Tibial nerve (tissue), 4 donors: ENCODE measurements at regions not wholly inside any gene's neighbourhood (a gene's known extent, or its start where the extent isn't known, plus 50 kb on each side); places are given as distances from the start of the nearest gene placed in this dataset.
"Not testable (repeated sequence)": the region's sequence is repeated elsewhere in the genome, so short reads cannot be mapped to it uniquely, and the experiment has no call there.

Experiments
- DNase-seq, 2 donors: peaks; one replicate each; pipeline ENCODE4 v3.0.0-alpha.2; 2019; ENCODE audit warnings: low spot score in 2 of 2
- H3K27ac ChIP-seq, 4 donors: fragments of 200-600 bp; sonication (generic) in 3 of 4; one replicate each; pipeline ENCODE4 v1.5.1; 2017 to 2019; ENCODE audit warnings: mild to moderate bottlenecking in 1 of 4
- H3K27me3 ChIP-seq, 2 donors: fragments of 200-600 bp; sonication (generic) in 1 of 2; one replicate each; pipeline versions ENCODE4 v1.5.1 to v1.6.0; 2017 to 2019
- H3K36me3 ChIP-seq, 3 donors: fragments of 200-600 bp; sonication (generic); one replicate each; pipeline ENCODE4 v1.5.1; 2018 to 2019
- H3K4me1 ChIP-seq, 4 donors: fragments of 200-600 bp; sonication (generic) in 3 of 4; one replicate each; pipeline ENCODE4 v1.5.1; 2017 to 2019
- H3K4me3 ChIP-seq, 4 donors: fragments of 200-600 bp; sonication (generic) in 3 of 4; one replicate each; pipeline ENCODE4 v1.5.1; 2017 to 2019; ENCODE audit warnings: mild to moderate bottlenecking in 1 of 4, moderate library complexity in 1 of 4
- H3K9me3 ChIP-seq, 4 donors: fragments of 200-600 bp; sonication (generic) in 3 of 4; one replicate each; pipeline ENCODE4 v1.5.1; 2017 to 2019
- CTCF ChIP-seq, 5 experiments: fragments of 200-600 bp in 3 of 5; fragments of 450-650 bp in 2 of 5; sonication (generic) in 3 of 5; IDR thresholded peaks; one replicate each; pipeline ENCODE4 v1.5.1; 2016 to 2019; ENCODE audit warnings: antibody characterized with exemption in 5 of 5, mild to moderate bottlenecking in 3 of 5, moderate library complexity in 2 of 5
- EP300 ChIP-seq, 2 donors: sonication (generic); formaldehyde crosslinking; IDR thresholded peaks; one replicate each; pipeline ENCODE4 v1.6.1; 2017; ENCODE audit warnings: antibody characterized with exemption in 2 of 2, mild to moderate bottlenecking in 1 of 2
- POLR2A ChIP-seq, 2 donors: fragments of 450-650 bp; IDR thresholded peaks; one replicate each; pipeline ENCODE4 v1.6.1; 2017; ENCODE audit warnings: antibody characterized with exemption in 2 of 2, mild to moderate bottlenecking in 2 of 2, moderate library complexity in 2 of 2
- WGBS, 2 donors: methylation state at CpG; one replicate each; pipeline ENCODE4 v1.1.5; 2018; 5-methylcytosine and 5-hydroxymethylcytosine counted together

DNA sequence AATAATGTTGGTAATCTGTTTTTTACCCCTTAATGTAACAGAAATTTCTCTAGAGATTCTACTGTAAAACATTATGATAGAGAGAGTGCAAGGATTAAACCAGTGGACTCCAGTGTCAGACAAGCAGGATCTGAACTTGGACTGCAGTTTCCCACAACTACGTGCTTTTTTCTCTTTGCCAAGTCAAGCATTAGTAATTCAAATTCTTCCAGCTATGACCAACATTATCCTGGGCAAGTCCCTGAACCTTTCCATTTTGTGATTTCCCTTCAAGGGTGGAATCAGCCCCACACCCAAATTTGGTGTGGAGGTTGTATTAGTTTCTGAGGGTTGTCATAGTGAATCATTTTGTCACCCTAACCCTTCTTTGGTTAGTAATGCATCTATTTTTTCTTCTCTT is 482.0 kb downstream of the ZNF516 start:
- no peak overlapping the region for H3K27ac ChIP-seq
- no peaks in the 10 kb centered on the region for H3K9me3 ChIP-seq
- H3K27me3 ChIP-seq, result no peaks in the 10 kb centered on the region
- H3K36me3 ChIP-seq, result no peaks in the 10 kb centered on the region
- TF ChIP-seq EP300 (IDR thresholded peaks at IDR 0.05), result no peak
- no peak for TF ChIP-seq CTCF (IDR thresholded peaks at IDR 0.05)
- TF ChIP-seq POLR2A (IDR thresholded peaks at IDR 0.05), result no peak
- WGBS, 2 donors, result 71 to 85% methylated on average over 1 of the region's 1 CpG
- DNase-seq, result no peak
- H3K4me1 ChIP-seq, result no peaks in the 10 kb centered on the region
- H3K4me3 ChIP-seq, result no peak overlapping the region

GRCh38 chr18:76005632-76006208 is 489.3 kb downstream of the ZNF516 start:
- Histone ChIP-seq H3K9me3 (no peaks in the 10 kb centered on the region), H3K4me1 (no peaks in the 10 kb centered on the region), H3K27me3 (no peaks in the 10 kb centered on the region), H3K27ac (no peak overlapping the region), H3K4me3 (no peak overlapping the region), H3K36me3 (no peaks in the 10 kb centered on the region)
- 46 to 55% methylated on average over 15 of the region's 15 CpGs for WGBS, 2 donors
- DNase-seq, result no peak
- TF ChIP-seq CTCF (IDR thresholded peaks at IDR 0.05), result no peak
- TF ChIP-seq EP300 (IDR thresholded peaks at IDR 0.05), result no peak

DNA sequence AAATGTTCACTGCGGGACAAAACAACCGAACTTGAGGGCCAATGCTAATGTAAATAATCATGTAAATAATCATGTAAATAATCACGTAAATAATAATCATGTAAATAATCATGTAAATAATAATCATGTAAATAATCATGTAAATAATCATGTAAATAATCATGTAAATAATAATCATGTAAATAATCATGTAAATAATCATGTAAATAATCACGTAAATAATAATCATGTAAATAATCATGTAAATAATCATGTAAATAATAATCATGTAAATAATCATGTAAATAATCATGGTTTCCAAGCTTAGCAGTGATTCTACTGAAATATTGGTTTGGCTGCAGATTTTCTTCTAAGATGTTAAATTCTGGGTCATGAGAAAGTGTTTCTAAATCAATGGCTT is 507.1 kb downstream of the ZNF516 start:
- not testable (repeated sequence) for H3K27me3 ChIP-seq, H3K4me1 ChIP-seq, DNase-seq, H3K36me3 ChIP-seq, H3K9me3 ChIP-seq, H3K27ac ChIP-seq, H3K4me3 ChIP-seq
- WGBS, 2 donors, result 67 to 70% methylated on average over 4 of the region's 4 CpGs

GRCh38 chr18:75984853-75985252 is 510.2 kb downstream of the ZNF516 start:
- Histone ChIP-seq H3K9me3 (peaks cover 0 to 5% (median 0%) of the 10 kb centered on the region in 4 donors), H3K36me3 (no peaks in the 10 kb centered on the region), H3K27me3 (no peaks in the 10 kb centered on the region), H3K27ac (no peak overlapping the region), H3K4me1 (no peaks in the 10 kb centered on the region), H3K4me3 (no peak overlapping the region)
- 92 to 100% methylated on average over 1 of the region's 1 CpG for WGBS, 2 donors
- DNase-seq, result no peak
- TF ChIP-seq POLR2A (IDR thresholded peaks at IDR 0.05), result no peak
- TF ChIP-seq CTCF (IDR thresholded peaks at IDR 0.05), result no peak
- no peak for TF ChIP-seq EP300 (IDR thresholded peaks at IDR 0.05)

GRCh38 chr18:75981102-75981501 is 513.9 kb downstream of the ZNF516 start:
- 52 to 65% methylated on average over 3 of the region's 3 CpGs for WGBS, 2 donors

More at GRCh38 chr18:75981102-75981501, 513.9 kb downstream of the ZNF516 start:
- no peaks in the 10 kb centered on the region for H3K4me1 ChIP-seq
- no peaks in the 10 kb centered on the region for H3K36me3 ChIP-seq
- H3K9me3 ChIP-seq, result peaks cover 0 to under 1% (median 0%) of the 10 kb centered on the region in 4 donors
- H3K27ac ChIP-seq, result no peak overlapping the region
- no peak overlapping the region for H3K4me3 ChIP-seq
- no peak for DNase-seq
- TF ChIP-seq EP300 (IDR thresholded peaks at IDR 0.05) (no peak), POLR2A (IDR thresholded peaks at IDR 0.05) (no peak), CTCF (IDR thresholded peaks at IDR 0.05) (no peak)
- H3K27me3 ChIP-seq, result no peaks in the 10 kb centered on the region
